ENCODE measurements at regions not wholly inside any gene's neighbourhood (a gene's known extent, or its start where the extent isn't known, plus 50 kb on each side); places are given as distances from the start of the nearest gene placed in this dataset.
"Not testable (repeated sequence)": the region's sequence is repeated elsewhere in the genome, so short reads cannot be mapped to it uniquely, and the experiment has no call there.

DNA sequence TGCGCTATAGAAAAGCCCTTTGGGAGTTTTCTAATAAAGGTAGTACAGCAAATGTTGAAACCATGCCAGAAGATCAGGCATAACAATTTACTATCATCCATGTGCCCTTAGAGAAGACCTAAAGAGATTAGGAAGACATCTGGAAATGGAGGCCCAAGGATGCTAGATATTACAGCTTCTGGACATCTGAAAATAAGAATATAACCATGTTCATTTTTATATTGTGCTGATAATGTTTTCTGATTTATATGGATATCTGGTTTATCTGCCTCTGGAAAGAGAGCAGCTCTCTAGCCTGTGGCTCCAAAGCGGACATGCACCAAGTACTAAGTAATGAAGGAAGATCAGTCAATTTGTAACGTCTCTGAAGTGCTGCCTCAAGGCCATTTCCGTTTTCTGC, 478.0 kb upstream of the DDX18 start:
- TF ChIP-seq, protein P1, sequence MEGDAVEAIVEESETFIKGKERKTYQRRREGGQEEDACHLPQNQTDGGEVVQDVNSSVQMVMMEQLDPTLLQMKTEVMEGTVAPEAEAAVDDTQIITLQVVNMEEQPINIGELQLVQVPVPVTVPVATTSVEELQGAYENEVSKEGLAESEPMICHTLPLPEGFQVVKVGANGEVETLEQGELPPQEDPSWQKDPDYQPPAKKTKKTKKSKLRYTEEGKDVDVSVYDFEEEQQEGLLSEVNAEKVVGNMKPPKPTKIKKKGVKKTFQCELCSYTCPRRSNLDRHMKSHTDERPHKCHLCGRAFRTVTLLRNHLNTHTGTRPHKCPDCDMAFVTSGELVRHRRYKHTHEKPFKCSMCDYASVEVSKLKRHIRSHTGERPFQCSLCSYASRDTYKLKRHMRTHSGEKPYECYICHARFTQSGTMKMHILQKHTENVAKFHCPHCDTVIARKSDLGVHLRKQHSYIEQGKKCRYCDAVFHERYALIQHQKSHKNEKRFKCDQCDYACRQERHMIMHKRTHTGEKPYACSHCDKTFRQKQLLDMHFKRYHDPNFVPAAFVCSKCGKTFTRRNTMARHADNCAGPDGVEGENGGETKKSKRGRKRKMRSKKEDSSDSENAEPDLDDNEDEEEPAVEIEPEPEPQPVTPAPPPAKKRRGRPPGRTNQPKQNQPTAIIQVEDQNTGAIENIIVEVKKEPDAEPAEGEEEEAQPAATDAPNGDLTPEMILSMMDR (IDR thresholded peaks at IDR 0.05) = no peak
- no peak overlapping the region for H3K27ac Mint-ChIP-seq
- DNase-seq = no peak
- H3K4me1 Mint-ChIP-seq (ENCODE audit: low read depth) = no peaks in the 10 kb centered on the region
- peaks cover 4% of the 10 kb centered on the region for H3K9me3 Mint-ChIP-seq
- ChIA-PET CTCF (no interaction called here), POLR2A (no interaction called here)
- H3K4me3 Mint-ChIP-seq = no peak overlapping the region
- ATAC-seq = no peak
- H3K36me3 Mint-ChIP-seq (ENCODE audit: low read depth) = no peaks in the 10 kb centered on the region
- intact Hi-C loops (cut with micrococcal nuclease) = no loop called here
- no peaks in the 10 kb centered on the region for H3K27me3 Mint-ChIP-seq

DNA sequence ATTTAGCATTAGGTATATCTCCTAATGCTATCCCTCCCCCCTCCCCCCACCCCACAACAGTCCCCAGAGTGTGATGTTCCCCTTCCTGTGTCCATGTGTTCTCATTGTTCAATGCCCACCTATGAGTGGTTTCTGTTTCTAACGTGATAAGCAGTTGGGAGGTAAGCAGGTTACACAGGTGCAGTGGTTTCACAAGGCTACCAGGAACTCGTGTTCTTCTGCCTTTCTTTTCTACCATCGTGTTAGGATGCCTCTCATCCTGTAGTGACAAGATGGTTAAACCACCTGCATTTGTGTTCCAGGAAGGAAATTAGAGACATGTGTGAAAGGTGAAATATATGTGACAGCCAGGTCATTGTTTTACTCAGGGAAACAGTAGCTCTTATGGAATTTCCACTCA, 476.5 kb upstream of the DDX18 start:
- H3K4me1 Mint-ChIP-seq (ENCODE audit: low read depth); H3K27me3 Mint-ChIP-seq; H3K4me3 Mint-ChIP-seq; intact Hi-C loops (cut with micrococcal nuclease); CTCF ChIA-PET; ATAC-seq; H3K9me3 Mint-ChIP-seq; POLR2A ChIA-PET; H3K36me3 Mint-ChIP-seq (ENCODE audit: low read depth); H3K27ac Mint-ChIP-seq; DNase-seq: not testable (repeated sequence)

DNA sequence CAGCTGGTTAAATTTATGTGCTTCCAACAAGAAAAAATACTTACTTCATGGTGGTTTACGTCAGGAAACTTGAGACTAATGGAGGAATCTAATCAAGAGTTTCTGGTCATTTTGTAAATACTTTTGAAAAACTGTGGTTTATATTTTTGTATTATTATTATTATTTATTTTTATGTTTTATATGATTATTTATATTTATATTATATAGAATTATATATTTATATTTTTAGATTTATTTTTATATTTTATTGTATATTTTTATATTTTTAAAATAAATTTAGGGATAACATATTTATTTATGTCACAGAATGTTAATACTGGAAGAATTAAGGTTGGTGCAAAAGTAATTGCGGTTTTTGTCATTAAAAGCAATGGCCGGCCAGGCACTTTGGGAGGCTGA, 474.5 kb upstream of the DDX18 start:
- H3K4me1 Mint-ChIP-seq (ENCODE audit: low read depth) = no peaks in the 10 kb centered on the region
- TF ChIP-seq, protein P1 (IDR thresholded peaks at IDR 0.05) = no peak
- H3K36me3 Mint-ChIP-seq (ENCODE audit: low read depth) = no peaks in the 10 kb centered on the region
- H3K27me3 Mint-ChIP-seq = no peaks in the 10 kb centered on the region
- no peak overlapping the region for H3K27ac Mint-ChIP-seq
- no peak overlapping the region for H3K4me3 Mint-ChIP-seq
- intact Hi-C loops (cut with micrococcal nuclease) = no loop called here
- DNase-seq = no peak
- ChIA-PET CTCF (no interaction called here), POLR2A (no interaction called here)
- peaks cover 6% of the 10 kb centered on the region for H3K9me3 Mint-ChIP-seq
- no peak for ATAC-seq

DNA sequence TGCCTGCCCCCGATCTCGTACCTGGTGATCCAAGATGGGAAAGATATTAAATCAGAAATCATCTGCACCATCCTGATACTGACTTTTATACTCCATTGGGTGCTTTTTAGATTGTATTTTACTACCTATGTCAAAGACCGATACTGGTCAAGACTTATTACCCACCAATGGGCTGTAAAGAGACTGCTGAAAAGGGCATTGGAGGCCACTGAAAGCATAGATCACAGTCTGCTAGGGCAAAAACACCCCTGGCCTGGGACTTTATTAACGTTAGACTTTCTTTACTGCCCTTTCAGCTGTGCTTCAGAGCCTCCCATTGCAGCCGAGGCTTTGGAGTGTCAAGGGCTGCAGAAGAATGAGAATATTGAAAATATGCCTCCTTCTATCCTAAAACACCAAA, 472.8 kb upstream of the DDX18 start:
- H3K27me3 Mint-ChIP-seq = no peaks in the 10 kb centered on the region
- H3K27ac Mint-ChIP-seq = no peak overlapping the region
- H3K9me3 Mint-ChIP-seq = peaks cover 6% of the 10 kb centered on the region
- H3K4me1 Mint-ChIP-seq (ENCODE audit: low read depth) = no peaks in the 10 kb centered on the region
- no peaks in the 10 kb centered on the region for H3K36me3 Mint-ChIP-seq (ENCODE audit: low read depth)
- ChIA-PET POLR2A (no interaction called here), CTCF (no interaction called here)
- intact Hi-C loops (cut with micrococcal nuclease) = no loop called here
- no peak for DNase-seq
- TF ChIP-seq, protein P1 (IDR thresholded peaks at IDR 0.05) = no peak
- no peak for ATAC-seq
- H3K4me3 Mint-ChIP-seq = no peak overlapping the region

DNA sequence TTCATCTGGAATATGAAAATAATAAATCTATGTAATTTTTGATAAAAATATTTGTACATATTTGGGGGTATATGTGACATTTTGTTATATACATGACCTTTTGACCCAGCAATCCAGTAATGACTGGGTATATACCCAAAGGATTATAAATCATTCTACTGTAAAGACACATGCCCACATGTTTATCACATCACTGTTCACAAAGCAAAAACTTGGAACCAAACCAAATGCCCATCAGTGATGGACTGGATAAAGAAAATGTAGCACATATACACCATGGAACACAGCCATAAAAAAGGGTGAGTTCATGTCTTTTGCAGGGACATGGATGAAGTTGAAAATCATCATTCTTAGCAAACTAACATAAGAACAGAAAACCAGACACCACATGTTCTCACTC, 472.1 kb upstream of the DDX18 start:
- no peaks in the 10 kb centered on the region for H3K4me1 Mint-ChIP-seq (ENCODE audit: low read depth)
- no peak overlapping the region for H3K4me3 Mint-ChIP-seq
- intact Hi-C loops (cut with micrococcal nuclease) = no loop called here
- peaks cover 4% of the 10 kb centered on the region for H3K9me3 Mint-ChIP-seq
- CTCF ChIA-PET = no interaction called here
- TF ChIP-seq, protein P1 (IDR thresholded peaks at IDR 0.05) = no peak
- no peaks in the 10 kb centered on the region for H3K27me3 Mint-ChIP-seq
- no peaks in the 10 kb centered on the region for H3K36me3 Mint-ChIP-seq (ENCODE audit: low read depth)
- DNase-seq = no peak
- POLR2A ChIA-PET = no interaction called here
- ATAC-seq = no peak
- no peak overlapping the region for H3K27ac Mint-ChIP-seq

DNA sequence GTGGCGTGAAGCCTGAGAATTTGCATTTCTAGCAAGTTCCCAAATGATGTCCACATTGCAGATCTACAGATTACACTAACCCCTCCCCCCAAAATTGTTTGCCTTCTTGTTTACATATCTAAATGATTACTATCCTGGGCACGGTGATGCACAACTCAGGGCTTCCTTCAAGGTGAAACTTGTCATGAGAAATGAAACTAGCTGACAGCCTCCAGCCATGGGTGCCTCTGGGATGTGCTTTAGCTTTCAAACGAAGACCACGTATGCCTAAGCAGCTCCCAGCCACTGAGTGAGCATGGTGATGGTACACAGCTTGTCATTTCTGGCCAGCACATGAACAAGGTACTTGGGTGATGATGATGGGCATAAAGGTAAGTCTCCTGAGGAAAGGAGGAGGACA, 464.8 kb upstream of the DDX18 start:
- intact Hi-C loops (cut with micrococcal nuclease) = no loop called here
- ChIA-PET POLR2A (no interaction called here), CTCF (no interaction called here)
- ATAC-seq (no peak), DNase-seq (no peak)
- Mint-ChIP-seq H3K27me3 (no peaks in the 10 kb centered on the region), H3K9me3 (peaks cover 7% of the 10 kb centered on the region), H3K4me1 (ENCODE audit: low read depth) (no peaks in the 10 kb centered on the region), H3K36me3 (ENCODE audit: low read depth) (no peaks in the 10 kb centered on the region), H3K4me3 (no peak overlapping the region), H3K27ac (no peak overlapping the region)
- TF ChIP-seq, protein P1 (IDR thresholded peaks at IDR 0.05) = no peak
